ENCODE measurements at regions not wholly inside any gene's neighbourhood (a gene's known extent, or its start where the extent isn't known, plus 50 kb on each side); places are given as distances from the start of the nearest gene placed in this dataset.

GRCh38 chr11:116515664-116516184 is 257.1 kb downstream of the BUD13 start:
- no peak for TF ChIP-seq CTCF (IDR thresholded peaks at IDR 0.05; ENCODE audit: insufficient read depth, low read depth, low read length)
- H3K4me3 ChIP-seq (ENCODE audit: low read depth, low read length) = no peak overlapping the region
- DNase-seq (ENCODE audit: low read depth) = no peak

GRCh38 chr11:116513894-116514293 is 258.9 kb downstream of the BUD13 start:
- DNase-seq (ENCODE audit: low read depth) = peak; percentile 30
- TF ChIP-seq CTCF (IDR thresholded peaks at IDR 0.05; ENCODE audit: insufficient read depth, low read depth, low read length) = peak; percentile 29
- H3K4me3 ChIP-seq (ENCODE audit: low read depth, low read length) = no peak overlapping the region

GRCh38 chr11:116513278-116513823 is 259.4 kb downstream of the BUD13 start:
- no peak for TF ChIP-seq CTCF (IDR thresholded peaks at IDR 0.05; ENCODE audit: insufficient read depth, low read depth, low read length)
- no peak for DNase-seq (ENCODE audit: low read depth)
- H3K4me3 ChIP-seq (ENCODE audit: low read depth, low read length) = no peak overlapping the region

- no peak for TF ChIP-seq CTCF (IDR thresholded peaks at IDR 0.05; ENCODE audit: insufficient read depth, low read depth, low read length)
- no peak for DNase-seq (ENCODE audit: low read depth)
- no peak overlapping the region for H3K4me3 ChIP-seq (ENCODE audit: low read depth, low read length)
These were observed 259.9 kb downstream of the BUD13 start for GRCh38 chr11:116512841-116513240.

GRCh38 chr11:116511684-116512083 is 261.1 kb downstream of the BUD13 start:
- no peak for TF ChIP-seq CTCF (IDR thresholded peaks at IDR 0.05; ENCODE audit: insufficient read depth, low read depth, low read length)
- no peak for DNase-seq (ENCODE audit: low read depth)
- H3K4me3 ChIP-seq (ENCODE audit: low read depth, low read length) = no peak overlapping the region

- H3K4me3 ChIP-seq (ENCODE audit: low read depth, low read length) = no peak overlapping the region
- no peak for DNase-seq (ENCODE audit: low read depth)
- TF ChIP-seq CTCF (IDR thresholded peaks at IDR 0.05; ENCODE audit: insufficient read depth, low read depth, low read length) = no peak
These were observed 261.7 kb downstream of the BUD13 start for GRCh38 chr11:116510886-116511650.
